HG02571 (cell line): ENCODE measurements at regions not wholly inside any gene's neighbourhood (a gene's known extent, or its start where the extent isn't known, plus 50 kb on each side); places are given as distances from the start of the nearest gene placed in this dataset.
A peak's percentile ranks its signal among the peaks of the same experiment; 100 is the strongest.
"Not testable (repeated sequence)": the region's sequence is repeated elsewhere in the genome, so short reads cannot be mapped to it uniquely, and the experiment has no call there.

Experiments
- ATAC-seq: cut with Tn5 transposase; IDR thresholded peaks from one replicate; pipeline ENCODE4 v1.9.1; 2021; ENCODE audit warnings: mild to moderate bottlenecking, moderate library complexity; ENCODE audit not compliant: unreplicated experiment

DNA sequence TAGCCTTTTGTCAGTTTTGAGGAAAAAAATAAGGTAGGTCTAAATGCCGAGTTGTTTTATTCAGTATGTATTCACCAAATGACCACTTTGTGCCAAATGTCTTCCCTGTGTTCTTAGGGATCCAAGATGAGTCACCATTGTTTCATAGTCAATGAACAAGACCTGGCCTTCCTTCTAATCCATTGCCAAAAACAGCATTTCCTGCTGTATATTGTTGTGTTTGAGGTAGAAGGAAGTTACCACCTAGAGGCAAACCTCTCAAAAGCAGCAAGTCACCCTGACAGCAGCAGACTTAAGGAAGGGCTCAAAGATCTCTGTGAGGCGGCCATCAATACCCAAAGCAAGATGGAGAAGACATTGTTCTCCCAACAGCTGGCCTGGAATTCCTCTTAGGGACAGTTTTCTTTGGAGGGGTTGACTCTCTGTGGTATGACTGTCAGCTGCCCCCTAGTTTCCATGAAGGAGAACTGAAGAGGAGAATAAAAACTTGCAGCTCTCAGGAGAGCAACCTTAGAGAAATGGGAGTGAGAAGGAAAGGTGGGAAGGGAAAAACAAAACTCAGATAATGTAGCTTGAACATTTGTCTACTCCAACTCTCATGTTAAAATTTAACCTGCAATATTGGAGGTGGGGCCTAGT lies 328.3 kb downstream of the LRATD1 start:
- ATAC-seq = no peak

DNA sequence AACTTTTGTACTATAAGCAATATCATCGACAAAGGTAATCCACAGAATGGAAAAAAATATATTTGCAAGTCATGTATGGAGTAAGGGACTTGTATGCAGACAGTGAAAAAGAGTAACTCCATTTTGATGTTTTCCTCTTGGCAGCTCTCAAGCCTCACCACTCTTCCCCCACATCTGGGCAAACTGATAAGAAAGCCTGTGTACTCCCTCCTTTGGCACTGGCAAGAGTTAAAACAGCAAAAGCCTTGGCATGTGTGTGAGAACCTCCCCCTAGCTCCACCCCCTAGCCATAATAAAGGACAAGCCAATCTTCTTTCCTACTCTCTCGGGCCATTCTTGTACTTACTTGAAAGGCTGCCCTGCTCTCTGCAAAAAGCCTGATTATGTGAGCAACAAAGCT lies 335.2 kb downstream of the LRATD1 start:
- ATAC-seq = no peak

DNA sequence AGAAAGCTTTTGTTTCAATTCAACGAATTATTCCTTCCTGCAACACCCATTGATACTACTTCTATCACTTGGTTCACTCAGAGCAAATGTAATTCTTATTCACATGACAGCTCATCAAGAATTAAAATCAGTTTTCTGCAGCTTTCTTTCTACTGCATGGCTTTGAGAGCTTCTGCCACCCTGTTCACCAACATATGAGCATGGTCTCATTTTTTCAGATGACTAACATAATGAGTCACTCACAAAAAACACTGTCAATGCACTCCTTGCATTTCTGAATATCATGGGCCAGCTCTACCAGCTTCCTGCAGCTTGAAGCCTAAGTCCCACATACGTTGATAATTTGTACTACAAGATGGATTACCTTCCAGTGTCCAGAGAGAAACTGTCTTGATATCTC lies 342.9 kb downstream of the LRATD1 start:
- ATAC-seq = no peak

DNA sequence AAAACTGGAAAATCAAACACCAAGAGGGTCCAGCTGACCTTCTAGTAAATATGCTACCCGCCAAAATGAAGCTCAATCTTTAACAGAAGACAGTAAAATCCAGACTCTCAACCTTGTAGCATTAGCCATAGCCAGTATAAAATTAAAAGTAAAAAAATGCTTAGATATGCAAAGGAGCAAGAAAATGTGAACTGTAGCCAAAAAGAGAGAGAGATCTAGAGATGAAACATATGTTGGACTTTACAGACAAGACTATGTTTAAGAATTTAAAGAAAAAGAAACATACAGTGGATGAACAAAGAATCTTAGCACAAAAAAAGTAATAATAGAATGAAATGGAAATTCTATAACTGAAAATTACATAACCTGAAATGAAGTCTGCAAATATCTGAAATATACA lies 344.5 kb downstream of the LRATD1 start:
- no peak for ATAC-seq

DNA sequence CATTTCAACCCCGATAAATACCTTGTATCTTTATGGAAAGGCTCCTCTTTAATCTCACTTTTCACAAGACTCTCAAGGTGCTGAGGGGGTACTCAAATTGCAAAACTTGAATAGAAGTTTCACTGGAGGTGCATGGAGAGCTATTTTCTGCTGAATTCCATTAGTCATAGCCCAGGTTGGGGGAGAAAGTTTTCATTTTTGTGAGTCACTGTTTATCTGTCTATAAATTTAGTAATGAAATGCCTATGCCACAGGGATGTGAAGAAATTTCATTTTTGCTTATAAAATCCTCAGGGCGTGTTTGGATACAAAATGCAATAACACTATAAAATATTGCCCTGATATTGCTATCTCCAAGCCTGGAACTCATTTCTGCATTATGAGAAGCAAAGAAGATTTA lies 346.3 kb downstream of the LRATD1 start:
- ATAC-seq = no peak

DNA sequence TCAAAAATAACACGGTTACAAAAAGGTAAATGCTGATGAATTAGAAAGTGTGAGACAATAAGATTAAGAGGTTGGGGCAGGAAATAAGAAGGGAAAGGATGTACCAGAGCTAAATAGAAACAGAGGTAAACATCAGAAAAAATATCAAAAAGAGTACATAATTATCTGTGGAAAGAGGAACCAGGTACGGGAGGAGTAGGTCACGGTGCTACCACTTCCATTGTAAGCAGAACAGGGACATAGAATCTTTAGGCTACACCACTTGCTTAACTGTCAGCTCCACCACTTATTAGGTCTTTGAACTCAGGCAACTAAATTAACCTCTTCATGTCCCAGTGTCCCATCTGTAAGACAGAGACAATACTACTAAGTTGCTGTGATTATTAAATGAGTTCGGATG lies 350.3 kb downstream of the LRATD1 start:
- no peak for ATAC-seq

DNA sequence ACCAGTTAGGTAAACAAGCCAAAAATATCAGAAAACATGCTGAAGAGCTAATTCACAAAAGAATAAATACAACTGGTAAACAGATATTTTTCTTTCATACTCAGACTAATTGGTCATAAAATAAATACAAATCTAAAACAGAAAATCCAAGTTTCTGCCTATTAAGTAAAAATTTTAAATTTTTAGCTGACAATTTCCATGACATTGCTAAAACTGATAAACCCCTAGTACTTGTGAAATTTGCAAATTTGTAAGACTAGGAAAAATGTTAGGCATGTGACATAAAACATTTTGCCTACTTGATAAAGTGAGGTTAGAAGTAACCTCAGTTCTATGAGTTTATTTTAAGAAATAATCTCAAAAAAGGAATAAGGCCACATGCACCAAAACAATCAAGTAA lies 356.1 kb downstream of the LRATD1 start:
- ATAC-seq = no peak

DNA sequence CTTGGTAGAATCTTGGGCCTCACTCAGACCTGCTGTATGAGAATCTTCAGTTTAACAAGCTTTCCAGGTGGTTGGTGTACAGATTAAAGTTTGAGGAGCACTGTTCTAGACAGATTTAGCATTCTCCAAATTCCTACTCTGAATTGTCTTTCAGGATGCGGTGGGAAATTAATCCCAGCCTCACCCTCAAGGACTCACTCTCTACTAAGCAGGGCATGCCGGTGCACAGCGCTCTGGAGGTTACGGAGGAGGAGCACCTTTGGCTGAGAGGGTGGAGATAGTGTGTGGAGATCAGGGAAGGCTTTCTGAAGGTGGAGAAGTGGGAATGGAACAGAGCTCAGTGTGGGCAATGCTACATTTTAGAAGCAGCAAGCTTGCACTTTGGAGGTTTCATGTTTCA lies 359.2 kb downstream of the LRATD1 start:
- ATAC-seq = no peak

DNA sequence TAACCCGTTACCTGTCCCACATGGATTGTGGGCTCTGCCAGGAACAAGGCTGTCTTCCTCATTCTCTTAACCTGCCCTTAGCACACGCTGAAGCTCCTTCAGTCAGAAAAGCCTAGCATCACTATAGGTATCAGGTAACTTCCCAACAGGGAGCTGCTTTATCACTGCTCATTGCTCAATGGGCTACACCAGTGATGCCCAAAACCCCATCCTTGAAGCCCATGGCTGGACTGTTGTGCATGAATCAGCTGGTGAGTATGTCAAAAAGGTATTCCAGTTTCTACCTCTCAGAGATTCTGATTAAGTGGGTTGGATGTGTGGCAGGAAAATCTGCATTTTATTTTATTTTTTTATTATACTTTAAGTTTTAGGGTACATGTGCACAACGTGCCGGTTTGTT lies 362.2 kb downstream of the LRATD1 start:
- ATAC-seq = no peak

DNA sequence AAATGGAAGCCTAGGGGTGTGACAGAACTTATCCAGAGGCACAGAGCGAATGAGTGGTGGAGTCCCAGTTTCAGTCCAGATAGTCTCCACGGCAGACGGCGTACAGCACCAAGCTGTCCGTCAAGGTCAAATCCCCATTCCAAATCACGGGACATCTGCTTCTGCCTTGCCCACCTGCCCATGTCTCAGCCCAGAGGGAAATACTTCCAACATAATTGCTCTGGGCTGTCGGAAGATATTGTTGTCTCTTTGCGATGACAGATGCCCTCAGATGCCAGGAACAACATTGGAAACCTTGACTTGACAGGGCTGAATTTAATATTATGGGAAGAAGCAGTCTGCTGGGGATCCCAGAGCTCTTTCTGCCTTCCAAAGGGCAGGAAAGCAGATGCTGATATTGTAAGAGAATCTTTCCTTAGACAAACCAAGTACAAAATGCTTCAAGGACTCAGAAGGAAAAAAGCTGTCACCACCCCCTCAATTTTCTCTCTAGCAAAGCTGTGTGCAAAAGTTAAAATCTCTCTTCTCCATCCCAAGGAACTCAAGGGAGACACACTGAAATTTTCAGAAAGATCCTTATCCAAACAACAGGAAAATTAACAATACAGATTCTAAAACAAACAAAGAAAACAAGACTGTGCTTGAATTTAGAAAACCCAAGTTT lies 364.0 kb downstream of the LRATD1 start:
- no peak for ATAC-seq

DNA sequence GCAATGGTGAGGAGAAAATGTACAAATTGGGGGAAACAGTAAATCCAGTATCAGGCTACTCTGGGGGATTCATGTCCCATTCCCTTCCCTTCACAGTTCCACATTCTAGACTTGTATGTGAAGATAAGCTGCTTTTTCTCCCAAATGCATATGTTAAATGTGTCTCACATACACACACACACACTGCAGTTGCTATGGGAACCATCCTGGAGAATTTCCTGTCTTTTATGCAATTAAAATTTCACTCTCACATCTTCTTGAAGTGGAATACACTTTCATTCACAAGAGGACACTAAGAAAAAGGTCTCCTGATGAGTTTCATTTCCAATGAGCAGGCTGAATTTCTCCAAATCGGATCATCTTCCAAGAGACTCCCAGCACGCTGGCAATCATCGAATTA lies 366.0 kb downstream of the LRATD1 start:
- no peak for ATAC-seq

DNA sequence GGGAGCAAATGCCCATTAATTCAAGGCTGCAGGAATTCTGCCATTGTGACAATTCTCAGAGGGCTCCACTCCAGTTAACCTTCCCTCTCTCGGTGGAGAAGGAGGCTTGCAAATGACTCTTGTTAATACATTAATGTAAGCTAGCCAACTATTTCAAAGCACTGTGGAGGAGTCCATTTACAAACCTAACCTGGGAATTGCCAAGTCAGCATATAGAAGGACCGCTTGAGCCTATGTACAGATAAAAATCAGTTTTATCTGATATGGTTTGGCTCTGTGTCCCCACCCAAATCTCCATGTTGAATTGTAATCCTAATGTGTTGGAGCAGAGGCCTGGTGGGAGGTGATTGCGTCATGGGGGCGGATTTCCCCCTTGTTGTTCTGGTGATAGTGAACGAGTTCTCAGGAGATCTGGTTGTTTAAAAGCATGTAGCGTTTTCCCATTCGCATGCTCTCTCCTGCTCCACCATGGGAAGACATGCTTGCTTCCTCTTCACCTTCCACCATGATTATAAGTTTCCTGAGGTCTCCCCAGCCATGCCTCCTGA lies 366.7 kb downstream of the LRATD1 start:
- ATAC-seq = no peak

DNA sequence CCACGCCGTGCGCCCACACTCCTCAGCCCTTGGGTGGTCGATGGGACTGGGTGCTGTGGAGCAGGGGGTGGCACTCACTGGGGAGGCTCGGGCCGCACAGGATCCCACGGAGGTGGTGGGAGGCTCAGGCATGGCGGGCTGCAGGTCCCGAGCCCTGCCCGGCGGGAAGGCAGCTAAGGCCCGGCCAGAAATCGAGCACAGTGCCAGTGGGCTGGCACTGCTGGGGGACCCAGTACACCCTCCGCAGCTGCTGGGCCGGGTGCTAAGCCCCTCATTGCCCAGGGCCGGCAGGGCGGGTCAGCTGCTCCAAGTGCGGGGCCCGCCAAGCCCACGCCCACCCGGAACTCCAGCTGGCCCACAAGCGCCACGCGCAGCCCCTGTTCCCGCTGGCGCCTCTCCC lies 370.0 kb downstream of the LRATD1 start:
- not testable (repeated sequence) for ATAC-seq

DNA sequence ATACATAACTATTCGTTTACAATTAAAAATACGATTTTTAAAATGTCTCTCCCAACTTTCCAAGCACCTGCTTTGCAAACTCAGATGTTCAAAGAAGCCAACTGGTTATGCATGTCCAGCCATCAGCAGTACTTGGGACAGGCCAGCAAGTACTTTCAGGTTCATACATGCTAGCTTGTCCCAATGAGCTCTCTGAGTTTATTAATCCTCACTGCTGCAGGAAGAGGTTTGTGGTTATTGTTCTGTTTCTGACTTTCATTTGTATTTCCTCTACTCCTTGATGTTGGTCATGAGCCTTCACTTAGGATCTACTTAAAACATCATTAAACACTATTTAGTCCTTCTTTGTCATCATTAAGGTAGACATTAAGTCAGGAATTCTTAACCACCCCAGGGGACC lies 374.1 kb downstream of the LRATD1 start:
- ATAC-seq = no peak

DNA sequence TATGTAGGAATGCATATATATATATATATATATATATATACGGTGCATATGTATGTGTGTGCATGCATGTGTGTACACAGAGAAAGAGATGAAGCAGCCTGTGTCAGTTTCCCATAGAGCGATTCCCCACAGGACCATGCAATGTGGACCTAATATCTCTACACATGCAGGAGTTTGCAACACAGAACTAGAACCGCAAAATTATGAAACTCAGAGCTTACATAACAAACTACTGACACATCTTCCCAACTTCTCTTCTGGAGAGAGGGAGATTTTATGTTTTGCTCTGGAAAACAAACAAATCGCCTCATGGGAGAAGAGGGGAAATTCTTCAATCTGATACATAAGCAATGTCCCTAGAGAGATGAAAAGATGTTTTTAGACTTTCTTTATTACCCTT lies 377.2 kb downstream of the LRATD1 start:
- ATAC-seq = no peak

DNA sequence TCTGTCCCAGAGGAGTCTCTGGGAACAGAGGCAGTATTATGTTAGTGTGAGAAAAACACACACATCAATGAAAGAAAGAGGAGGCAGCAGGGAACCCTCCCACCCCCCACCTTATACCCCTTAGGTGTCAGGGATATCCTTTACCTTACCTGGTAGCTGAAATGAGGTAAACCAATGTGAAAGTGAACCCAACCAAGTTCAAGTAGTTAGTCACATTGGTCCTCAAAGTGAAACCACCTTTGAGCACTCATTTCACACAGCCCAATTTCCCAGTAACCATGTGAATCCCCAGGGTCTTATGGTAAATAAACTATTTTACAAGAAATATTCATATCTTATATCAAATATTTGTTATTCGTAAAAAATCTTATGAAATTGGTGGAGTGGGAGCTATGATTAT lies 377.8 kb downstream of the LRATD1 start:
- ATAC-seq = no peak

DNA sequence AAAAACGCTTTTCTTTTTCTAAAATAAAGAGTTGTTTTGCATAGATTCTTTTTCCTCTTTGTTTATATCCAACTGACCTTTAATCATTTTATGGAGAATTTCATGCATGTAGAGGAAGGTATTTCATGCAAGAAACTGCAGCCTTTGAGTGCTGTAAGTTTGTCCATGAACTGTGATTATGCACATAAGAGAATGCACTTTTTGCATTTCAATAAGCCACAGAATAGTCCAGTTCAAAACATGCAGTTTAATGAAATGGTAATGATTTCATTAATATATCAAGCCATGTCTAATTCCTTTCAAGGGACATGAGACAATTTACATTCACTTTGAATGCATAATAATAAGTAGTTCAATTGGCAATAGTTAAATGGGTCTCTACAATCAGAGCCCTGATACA lies 386.3 kb downstream of the LRATD1 start:
- no peak for ATAC-seq

DNA sequence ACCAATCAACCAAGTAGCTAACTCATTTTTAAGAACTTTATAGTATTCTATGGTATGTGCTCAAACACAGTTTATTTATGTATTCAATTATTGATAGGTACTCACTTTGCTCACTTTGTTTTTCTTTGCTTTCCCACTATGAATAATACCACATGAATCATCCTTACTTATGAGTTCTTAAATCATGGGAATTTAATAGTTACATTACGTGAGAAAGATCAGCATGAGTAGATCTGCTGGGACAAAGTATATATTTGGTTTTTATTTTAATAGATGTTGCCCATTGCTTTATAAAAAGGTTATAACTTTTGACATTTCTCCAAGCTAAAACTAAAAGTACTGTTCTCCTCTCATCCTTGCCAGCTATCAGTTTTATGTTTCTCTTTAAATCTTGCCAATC lies 390.7 kb downstream of the LRATD1 start:
- no peak for ATAC-seq

DNA sequence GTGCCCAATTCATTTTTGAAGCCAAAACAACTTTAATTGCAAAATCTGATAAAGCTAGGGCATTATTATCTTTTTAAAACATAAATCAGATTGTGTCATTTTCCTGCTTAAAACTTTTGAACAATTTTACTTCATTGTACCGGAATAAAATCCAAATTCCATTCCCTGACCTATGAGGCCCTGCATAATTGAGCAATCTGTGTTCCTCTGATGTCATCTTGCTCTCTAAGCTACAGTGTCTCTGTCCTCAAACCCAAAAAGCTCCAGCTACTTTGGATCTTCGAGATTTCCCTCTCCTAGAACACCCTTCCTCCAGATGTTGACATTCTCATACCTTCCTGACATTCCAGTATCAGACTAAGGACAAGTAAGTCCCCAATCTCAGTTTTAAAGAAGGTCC lies 395.9 kb downstream of the LRATD1 start:
- ATAC-seq = no peak

DNA sequence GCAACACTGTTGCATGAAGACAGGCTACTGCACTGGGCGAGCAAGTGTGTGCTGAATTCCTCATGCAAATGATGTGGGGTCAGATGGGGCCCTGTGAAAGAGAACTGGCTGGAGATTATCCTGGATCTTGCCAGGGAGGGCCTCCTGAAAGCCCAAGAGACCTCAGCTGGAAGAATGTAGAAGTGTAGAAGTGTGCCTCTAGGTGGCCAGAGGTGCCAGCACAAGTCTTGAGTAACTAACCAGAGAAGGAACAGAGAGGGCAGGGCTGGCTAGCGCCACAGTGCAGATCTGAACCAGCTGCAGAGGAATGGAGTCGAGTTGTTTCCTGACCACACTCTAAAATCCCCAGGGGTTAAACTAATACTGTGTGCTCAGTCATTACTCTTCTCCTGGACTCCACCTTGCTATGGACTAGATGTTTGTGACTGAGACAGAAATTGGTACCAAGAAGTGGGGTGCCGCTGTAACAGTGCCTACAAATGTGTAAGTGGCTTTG lies 399.3 kb downstream of the LRATD1 start:
- ATAC-seq = peak; percentile 95

DNA sequence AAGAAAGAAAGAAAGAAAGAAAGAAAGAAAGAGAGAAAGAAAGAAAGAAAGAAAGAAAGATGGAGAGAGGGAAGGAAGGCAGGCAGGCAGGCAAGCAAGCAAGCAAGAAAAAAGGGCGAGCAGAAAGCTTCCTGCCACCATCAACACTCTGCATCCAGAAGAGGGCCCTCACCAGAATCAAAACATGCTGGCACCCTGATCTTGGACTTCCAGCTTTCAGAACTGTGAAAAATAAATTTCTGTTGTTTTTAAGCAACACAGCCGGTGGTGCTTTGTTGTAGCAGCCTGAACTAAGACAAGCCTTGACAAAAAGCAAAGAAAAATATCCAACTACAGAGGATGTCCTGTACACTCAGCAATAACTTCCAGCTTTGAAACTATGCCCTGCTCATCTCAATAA lies 401.7 kb downstream of the LRATD1 start:
- no peak for ATAC-seq

DNA sequence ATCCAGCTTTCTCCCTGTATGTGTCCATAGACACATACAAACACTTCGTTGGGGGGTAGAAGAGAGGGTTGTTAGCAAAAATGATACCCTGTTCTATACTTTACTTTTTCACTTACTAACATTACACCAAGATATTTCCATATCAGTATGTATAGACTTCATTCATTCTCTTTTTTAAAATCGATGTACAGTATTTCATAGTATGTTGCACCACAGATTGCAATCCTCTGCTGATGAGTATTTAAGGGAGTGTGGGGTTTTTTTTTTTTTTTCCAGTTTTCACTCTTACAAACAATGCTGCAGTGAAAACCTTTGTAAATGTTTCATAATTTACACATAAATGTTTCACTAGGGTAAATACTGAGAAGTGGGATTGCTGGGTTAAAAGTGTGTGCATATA lies 402.3 kb downstream of the LRATD1 start:
- no peak for ATAC-seq
